ENCODE measurements at regions not wholly inside any gene's neighbourhood (a gene's known extent, or its start where the extent isn't known, plus 50 kb on each side); places are given as distances from the start of the nearest gene placed in this dataset.

DNA sequence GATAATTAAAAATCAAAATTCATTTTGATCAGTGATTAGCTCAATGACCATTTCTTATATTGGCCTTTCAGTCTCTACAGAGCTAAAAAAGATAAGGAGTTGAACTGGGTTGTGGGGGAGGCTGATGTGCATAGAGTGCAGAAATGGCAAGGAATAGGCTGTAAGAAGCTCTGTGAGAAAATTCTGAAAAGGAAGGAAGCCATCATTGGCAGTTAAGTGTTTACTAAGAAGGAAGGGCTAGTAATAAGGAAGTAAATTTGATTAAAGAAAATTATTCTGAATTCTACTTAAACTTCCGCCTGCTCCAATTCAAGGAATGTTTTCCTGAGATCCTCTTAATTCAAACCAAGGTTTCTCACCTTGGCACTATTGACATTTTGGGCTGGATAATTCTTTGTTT lies 187.5 kb downstream of the MZT1 start (continued):
- TF ChIP-seq, protein P1, sequence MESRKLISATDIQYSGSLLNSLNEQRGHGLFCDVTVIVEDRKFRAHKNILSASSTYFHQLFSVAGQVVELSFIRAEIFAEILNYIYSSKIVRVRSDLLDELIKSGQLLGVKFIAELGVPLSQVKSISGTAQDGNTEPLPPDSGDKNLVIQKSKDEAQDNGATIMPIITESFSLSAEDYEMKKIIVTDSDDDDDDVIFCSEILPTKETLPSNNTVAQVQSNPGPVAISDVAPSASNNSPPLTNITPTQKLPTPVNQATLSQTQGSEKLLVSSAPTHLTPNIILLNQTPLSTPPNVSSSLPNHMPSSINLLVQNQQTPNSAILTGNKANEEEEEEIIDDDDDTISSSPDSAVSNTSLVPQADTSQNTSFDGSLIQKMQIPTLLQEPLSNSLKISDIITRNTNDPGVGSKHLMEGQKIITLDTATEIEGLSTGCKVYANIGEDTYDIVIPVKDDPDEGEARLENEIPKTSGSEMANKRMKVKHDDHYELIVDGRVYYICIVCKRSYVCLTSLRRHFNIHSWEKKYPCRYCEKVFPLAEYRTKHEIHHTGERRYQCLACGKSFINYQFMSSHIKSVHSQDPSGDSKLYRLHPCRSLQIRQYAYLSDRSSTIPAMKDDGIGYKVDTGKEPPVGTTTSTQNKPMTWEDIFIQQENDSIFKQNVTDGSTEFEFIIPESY (IDR thresholded peaks at IDR 0.05; ENCODE audit: extremely low read depth, insufficient replicate concordance, low read length), result no peak
- TF ChIP-seq EZH2phosphoT487 (IDR thresholded peaks at IDR 0.05; ENCODE audit: borderline replicate concordance), result no peak

DNA sequence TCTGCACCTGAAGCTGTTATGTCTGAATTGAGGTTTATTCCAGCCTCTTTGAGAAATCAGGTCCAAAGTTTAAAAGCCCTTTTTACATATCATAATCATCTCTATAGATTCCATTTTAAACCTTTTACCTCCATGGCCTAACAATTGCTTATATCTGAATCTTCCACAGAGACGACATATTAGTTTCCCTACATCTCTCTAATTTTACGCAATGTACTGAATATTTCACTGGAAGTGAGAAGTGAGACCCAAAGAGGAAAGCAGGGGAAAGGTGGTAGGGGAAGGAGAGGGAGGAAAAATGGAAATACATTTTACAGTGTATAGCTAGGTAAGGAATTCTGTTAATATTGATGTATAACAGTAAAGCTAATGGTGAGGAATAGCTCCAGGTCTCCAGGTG lies 189.6 kb downstream of the MZT1 start:
- no TSS peak for BruUV-seq (replicated peaks)
- no peaks in the 10 kb centered on the region for H3K27me3 ChIP-seq (ENCODE audit: insufficient read depth, low read length)
- H3K27ac ChIP-seq (ENCODE audit: low read depth, low read length), result no peak overlapping the region
- no peaks in the 10 kb centered on the region for H3K4me1 ChIP-seq (ENCODE audit: control insufficient read depth in 1 of 2, insufficient read depth in 2 of 2, low read length in 2 of 2)
- H3K9me3 ChIP-seq (ENCODE audit: control insufficient read depth in 1 of 2, insufficient read depth in 1 of 2, low read depth in 1 of 2, low read length in 2 of 2), result no peaks in the 10 kb centered on the region
- no peaks in the 10 kb centered on the region for H3K79me2 ChIP-seq (ENCODE audit: insufficient read depth, low read length)
- DNase-seq (ENCODE audit: low read depth, low spot score) (no peak), ATAC-seq (no peak)
- no peaks in the 10 kb centered on the region for H4K20me1 ChIP-seq (ENCODE audit: insufficient read depth)
- RAD21 ChIA-PET (ENCODE audit: low non-redundant PET in 1 of 2, low total read pairs in 2 of 2, uncharacterized antibody in 2 of 2, unreplicated experiment in 2 of 2), result no interaction called here
- TF ChIP-seq TCF7L2 (IDR thresholded peaks at IDR 0.05; ENCODE audit: borderline replicate concordance, extremely low read depth, insufficient read depth, insufficient read length) (no peak), CBX3 (IDR thresholded peaks at IDR 0.05; ENCODE audit: low read depth) (no peak), YY1 (IDR thresholded peaks at IDR 0.05; ENCODE audit: extremely low read depth, insufficient replicate concordance, low read depth, low read length) (no peak), EZH2phosphoT487 (IDR thresholded peaks at IDR 0.05; ENCODE audit: borderline replicate concordance) (no peak), RAD21 (IDR thresholded peaks at IDR 0.05; ENCODE audit: low read depth) (no peak), POLR2AphosphoS5 (IDR thresholded peaks at IDR 0.05; ENCODE audit: low read depth, low read length) (no peak), FOSL1 (IDR thresholded peaks at IDR 0.05; ENCODE audit: low read depth) (no peak), ZNF274 (IDR thresholded peaks at IDR 0.05; ENCODE audit: low read depth, low read length) (no peak)
- TF ChIP-seq, protein P2, sequence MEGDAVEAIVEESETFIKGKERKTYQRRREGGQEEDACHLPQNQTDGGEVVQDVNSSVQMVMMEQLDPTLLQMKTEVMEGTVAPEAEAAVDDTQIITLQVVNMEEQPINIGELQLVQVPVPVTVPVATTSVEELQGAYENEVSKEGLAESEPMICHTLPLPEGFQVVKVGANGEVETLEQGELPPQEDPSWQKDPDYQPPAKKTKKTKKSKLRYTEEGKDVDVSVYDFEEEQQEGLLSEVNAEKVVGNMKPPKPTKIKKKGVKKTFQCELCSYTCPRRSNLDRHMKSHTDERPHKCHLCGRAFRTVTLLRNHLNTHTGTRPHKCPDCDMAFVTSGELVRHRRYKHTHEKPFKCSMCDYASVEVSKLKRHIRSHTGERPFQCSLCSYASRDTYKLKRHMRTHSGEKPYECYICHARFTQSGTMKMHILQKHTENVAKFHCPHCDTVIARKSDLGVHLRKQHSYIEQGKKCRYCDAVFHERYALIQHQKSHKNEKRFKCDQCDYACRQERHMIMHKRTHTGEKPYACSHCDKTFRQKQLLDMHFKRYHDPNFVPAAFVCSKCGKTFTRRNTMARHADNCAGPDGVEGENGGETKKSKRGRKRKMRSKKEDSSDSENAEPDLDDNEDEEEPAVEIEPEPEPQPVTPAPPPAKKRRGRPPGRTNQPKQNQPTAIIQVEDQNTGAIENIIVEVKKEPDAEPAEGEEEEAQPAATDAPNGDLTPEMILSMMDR (IDR thresholded peaks at IDR 0.05 in 2 of 3, conservative IDR thresholded peaks at IDR 0.05 in 1 of 3; ENCODE audit: borderline replicate concordance in 1 of 3, insufficient read depth in 1 of 3, low read depth in 2 of 3, low read length in 2 of 3), result no peak
- TF ChIP-seq, protein P1 (IDR thresholded peaks at IDR 0.05; ENCODE audit: extremely low read depth, insufficient replicate concordance, low read length), result no peak
- TF ChIP-seq, protein P3, sequence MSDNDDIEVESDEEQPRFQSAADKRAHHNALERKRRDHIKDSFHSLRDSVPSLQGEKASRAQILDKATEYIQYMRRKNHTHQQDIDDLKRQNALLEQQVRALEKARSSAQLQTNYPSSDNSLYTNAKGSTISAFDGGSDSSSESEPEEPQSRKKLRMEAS (IDR thresholded peaks at IDR 0.05), result no peak
- no peaks in the 10 kb centered on the region for H3K9me2 ChIP-seq (ENCODE audit: insufficient read depth)
- H3K4me3 ChIP-seq (replicated peaks in 1 of 2; ENCODE audit: low read depth in 1 of 2, low read length in 2 of 2), result no peak overlapping the region
- H2AFZ ChIP-seq (ENCODE audit: low read depth, low read length, poor library complexity, severe bottlenecking), result no peak overlapping the region
- H3K36me3 ChIP-seq (ENCODE audit: control insufficient read depth in 1 of 2, insufficient read depth in 2 of 2, low read length in 2 of 2), result no peaks in the 10 kb centered on the region
- no peak overlapping the region for H3K9ac ChIP-seq (ENCODE audit: low read length)
- CTCF ChIA-PET, result no interaction called here
- POLR2A ChIA-PET, result no interaction called here
- intact Hi-C loops (cut with micrococcal nuclease), result no loop called here
- H3K4me2 ChIP-seq (ENCODE audit: low read length), result no peak overlapping the region
